Stomach (tissue), 8 donors: ENCODE measurements at regions not wholly inside any gene's neighbourhood (a gene's known extent, or its start where the extent isn't known, plus 50 kb on each side); places are given as distances from the start of the nearest gene placed in this dataset.

ENCODE experiments used
- DNase-seq, 2 donors: peaks; one replicate each; pipeline versions ENCODE4 v3.0.0 to v3.0.0-alpha.2; 2013 to 2019
- H3K27ac ChIP-seq, 5 donors: fragments of 200-600 bp in 4 of 5; sonication (generic) in 4 of 5; one replicate each; pipeline ENCODE4 v1.5.1; 2013 to 2019; ENCODE audit warnings: mild to moderate bottlenecking in 1 of 5, moderate library complexity in 1 of 5
- H3K27me3 ChIP-seq, 3 donors: fragments of 200-600 bp; sonication (generic); one replicate each; pipeline ENCODE4 v1.5.1; 2017 to 2019; ENCODE audit warnings: mixed run types in 1 of 3
- H3K36me3 ChIP-seq, 4 donors: fragments of 200-600 bp; sonication (generic); 1 replicate in 3 of 4; 2 replicates in 1 of 4; pipeline ENCODE4 v1.5.1; 2016 to 2019
- H3K4me1 ChIP-seq, 4 donors: fragments of 200-600 bp; sonication (generic); one replicate each; pipeline ENCODE4 v1.5.1; 2016 to 2019
- H3K4me3 ChIP-seq, 4 donors: fragments of 200-600 bp; sonication (generic) in 3 of 4; one replicate each; pipeline ENCODE4 v1.5.1; 2016 to 2019; ENCODE audit warnings: mild to moderate bottlenecking in 1 of 4
- H3K9me3 ChIP-seq, 4 donors: fragments of 200-600 bp; sonication (generic); one replicate each; pipeline ENCODE4 v1.5.1; 2016 to 2019
- EP300 ChIP-seq: sonication (generic); formaldehyde crosslinking; IDR thresholded peaks from one replicate; pipeline ENCODE4 v1.6.1; 2017; ENCODE audit warnings: antibody characterized with exemption
- POLR2A ChIP-seq, 4 donors: fragments of 450-650 bp; IDR thresholded peaks; one replicate each; pipeline ENCODE4 v1.6.1; 2016; ENCODE audit warnings: antibody characterized with exemption in 4 of 4, control low read depth in 2 of 4, mild to moderate bottlenecking in 1 of 4, moderate library complexity in 1 of 4
- POLR2AphosphoS5 ChIP-seq, 3 donors: sonication (generic); formaldehyde crosslinking; IDR thresholded peaks; one replicate each; pipeline ENCODE4 v1.6.1; 2016; ENCODE audit warnings: antibody characterized with exemption in 3 of 3
- WGBS, 5 donors: extraction: QIAGEN DNeasy Blood & Tissue Kit in 3 of 5; methylation state at CpG; one replicate each; pipeline versions ENCODE4 v1.1.5 to v1.1.7; 2013 to 2018; 5-methylcytosine and 5-hydroxymethylcytosine counted together
- intact Hi-C: fragments of 100-400 bp; cut with DNase I; formaldehyde crosslinking; loops from one replicate; pipeline ENCODE4 v1.15.1; 2023; ENCODE audit warnings: low total_unique reads
- TF ChIP-seq, protein P1 (sequence below), 7 experiments: fragments of 450-650 bp in 4 of 7; fragments of 200-600 bp in 3 of 7; sonication (generic) in 3 of 7; IDR thresholded peaks; one replicate each; pipeline ENCODE4 v1.5.1; 2016 to 2019; ENCODE audit warnings: antibody characterized with exemption in 7 of 7, control low read depth in 2 of 7, mild to moderate bottlenecking in 1 of 7
- donor health status: healthy with polysubstance abuse.
- donor health status: Bipolar disorder and iron deficiency.
- donor health status: healthy.

GRCh38 chr13:90205081-90205480 is 1142.4 kb upstream of the MIR17HG start:
- Histone ChIP-seq H3K36me3 (no peaks in the 10 kb centered on the region), H3K9me3 (peaks cover 0 to 9% (median 0%) of the 10 kb centered on the region in 4 donors), H3K27ac (no peak overlapping the region), H3K4me1 (no peaks in the 10 kb centered on the region), H3K27me3 (no peaks in the 10 kb centered on the region), H3K4me3 (no peak overlapping the region)
- intact Hi-C loops, result no loop called here
- DNase-seq, result no peak
- 69 to 89% (median 71%) methylated on average over 1 of the region's 1 CpG for WGBS, 5 donors
- TF ChIP-seq POLR2A (IDR thresholded peaks at IDR 0.05) (no peak), POLR2AphosphoS5 (IDR thresholded peaks at IDR 0.05) (no peak), EP300 (no peak)
- TF ChIP-seq, protein P1, sequence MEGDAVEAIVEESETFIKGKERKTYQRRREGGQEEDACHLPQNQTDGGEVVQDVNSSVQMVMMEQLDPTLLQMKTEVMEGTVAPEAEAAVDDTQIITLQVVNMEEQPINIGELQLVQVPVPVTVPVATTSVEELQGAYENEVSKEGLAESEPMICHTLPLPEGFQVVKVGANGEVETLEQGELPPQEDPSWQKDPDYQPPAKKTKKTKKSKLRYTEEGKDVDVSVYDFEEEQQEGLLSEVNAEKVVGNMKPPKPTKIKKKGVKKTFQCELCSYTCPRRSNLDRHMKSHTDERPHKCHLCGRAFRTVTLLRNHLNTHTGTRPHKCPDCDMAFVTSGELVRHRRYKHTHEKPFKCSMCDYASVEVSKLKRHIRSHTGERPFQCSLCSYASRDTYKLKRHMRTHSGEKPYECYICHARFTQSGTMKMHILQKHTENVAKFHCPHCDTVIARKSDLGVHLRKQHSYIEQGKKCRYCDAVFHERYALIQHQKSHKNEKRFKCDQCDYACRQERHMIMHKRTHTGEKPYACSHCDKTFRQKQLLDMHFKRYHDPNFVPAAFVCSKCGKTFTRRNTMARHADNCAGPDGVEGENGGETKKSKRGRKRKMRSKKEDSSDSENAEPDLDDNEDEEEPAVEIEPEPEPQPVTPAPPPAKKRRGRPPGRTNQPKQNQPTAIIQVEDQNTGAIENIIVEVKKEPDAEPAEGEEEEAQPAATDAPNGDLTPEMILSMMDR (IDR thresholded peaks at IDR 0.05), result no peak

- DNase-seq, result no peak
- no peak overlapping the region for H3K27ac ChIP-seq
- no peak overlapping the region for H3K4me3 ChIP-seq
- H3K9me3 ChIP-seq, result peaks cover 0 to 9% (median 0%) of the 10 kb centered on the region in 4 donors
- H3K4me1 ChIP-seq, result no peaks in the 10 kb centered on the region
- TF ChIP-seq, protein P1 (IDR thresholded peaks at IDR 0.05), result no peak
- TF ChIP-seq POLR2AphosphoS5 (IDR thresholded peaks at IDR 0.05), result no peak
- TF ChIP-seq POLR2A (IDR thresholded peaks at IDR 0.05), result no peak
- TF ChIP-seq EP300, result no peak
- 80 to 89% (median 86%) methylated on average over 10 of the region's 10 CpGs for WGBS, 5 donors
- no peaks in the 10 kb centered on the region for H3K36me3 ChIP-seq
- intact Hi-C loops, result no loop called here
- no peaks in the 10 kb centered on the region for H3K27me3 ChIP-seq
These were observed 1141.6 kb upstream of the MIR17HG start for GRCh38 chr13:90205911-90206310.

DNA sequence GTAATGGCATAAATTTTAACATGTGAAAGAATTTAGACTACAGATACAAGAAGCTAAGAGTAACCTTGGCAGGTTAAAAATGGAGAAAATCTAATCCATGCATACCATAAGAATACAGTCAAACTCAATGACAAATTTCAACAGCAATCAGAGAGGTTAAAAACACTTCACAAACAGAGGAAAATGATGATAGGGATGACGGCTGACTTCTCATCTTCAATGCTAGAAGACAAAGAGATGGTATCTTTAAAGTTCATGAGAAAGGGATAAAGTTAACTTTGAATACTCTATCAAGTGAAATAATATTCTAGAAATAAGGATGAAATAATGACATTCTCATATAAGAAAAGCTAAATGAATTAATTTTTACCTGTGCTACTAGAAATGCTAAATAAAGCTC is 1130.2 kb upstream of the MIR17HG start:
- no peak overlapping the region for H3K4me3 ChIP-seq
- intact Hi-C loops, result no loop called here
- no peaks in the 10 kb centered on the region for H3K36me3 ChIP-seq
- no peak overlapping the region for H3K27ac ChIP-seq
- H3K4me1 ChIP-seq, result no peaks in the 10 kb centered on the region
- TF ChIP-seq EP300 (no peak), POLR2AphosphoS5 (IDR thresholded peaks at IDR 0.05) (no peak), POLR2A (IDR thresholded peaks at IDR 0.05) (no peak)
- TF ChIP-seq, protein P1 (IDR thresholded peaks at IDR 0.05), result no peak
- H3K27me3 ChIP-seq, result no peaks in the 10 kb centered on the region
- 85 to 97% (median 89%) methylated on average over 1 of the region's 1 CpG for WGBS, 5 donors
- H3K9me3 ChIP-seq, result peaks cover 0 to 7% (median 0%) of the 10 kb centered on the region in 4 donors
- DNase-seq, result no peak

GRCh38 chr13:90222758-90223157 is 1124.7 kb upstream of the MIR17HG start:
- TF ChIP-seq POLR2AphosphoS5 (IDR thresholded peaks at IDR 0.05), result no peak
- no peak for TF ChIP-seq POLR2A (IDR thresholded peaks at IDR 0.05)
- no peak for TF ChIP-seq EP300
- TF ChIP-seq, protein P1 (IDR thresholded peaks at IDR 0.05), result no peak
- peaks cover 0 to 7% (median 0%) of the 10 kb centered on the region in 4 donors for H3K9me3 ChIP-seq
- 77 to 99% (median 97%) methylated on average over 3 of the region's 3 CpGs for WGBS, 5 donors
- no peaks in the 10 kb centered on the region for H3K4me1 ChIP-seq
- H3K27ac ChIP-seq, result no peak overlapping the region
- intact Hi-C loops, result no loop called here
- no peak overlapping the region for H3K4me3 ChIP-seq
- H3K27me3 ChIP-seq, result no peaks in the 10 kb centered on the region
- no peaks in the 10 kb centered on the region for H3K36me3 ChIP-seq
- no peak for DNase-seq
